SK-N-SH (cell line): ENCODE measurements at regions not wholly inside any gene's neighbourhood (a gene's known extent, or its start where the extent isn't known, plus 50 kb on each side); places are given as distances from the start of the nearest gene placed in this dataset.

Experiments used
- CTCF ChIA-PET: fragments of 300-600, 350-600 bp; formaldehyde crosslinking; extraction: SDS; loops from one replicate; lab custom pipeline; 2021; lab: Yijun Ruan, JAX
- POLR2A ChIA-PET: fragments of 350-600 bp; sonication (Branson Sonifier 250); formaldehyde crosslinking; extraction: SDS; loops from one replicate; lab custom pipeline; 2020; ENCODE audit warnings: antibody characterized with exemption, inconsistent platforms; lab: Yijun Ruan, JAX
- DNase-seq: peaks from one replicate; pipeline ENCODE4 v3.0.0; 2012
- H2AFZ ChIP-seq: fragments of 200-600 bp; sonication (generic); 2 replicates; pipeline ENCODE4 v1.8.1; 2016; ENCODE audit warnings: antibody characterized with exemption, mild to moderate bottlenecking, low read depth
- H3F3A ChIP-seq: fragments of 200-600 bp; sonication (generic); replicated peaks from 2 replicates; pipeline ENCODE3; 2016; ENCODE audit warnings: antibody characterized with exemption, mild to moderate bottlenecking; ENCODE audit not compliant: insufficient read depth
- H3K27ac ChIP-seq, 2 experiments: fragments of 200-500 bp in 1 of 2; fragments of 200-600 bp in 1 of 2; sonication (Bioruptor generic) in 1 of 2; sonication (generic), shearing (Covaris generic) in 1 of 2; 2 replicates each; pipeline versions ENCODE4 v1.5.1 to v1.6.1; 2014 to 2016; ENCODE audit warnings: low read depth in 2 of 2, inconsistent platforms in 1 of 2, low read length in 1 of 2, mild to moderate bottlenecking in 1 of 2, mixed read lengths in 1 of 2
- H3K27me3 ChIP-seq: fragments of 200-600 bp; sonication (generic), shearing (Covaris generic); 2 replicates; pipeline ENCODE4 v1.6.1; 2016; ENCODE audit warnings: mixed run types; ENCODE audit not compliant: insufficient read depth
- H3K36me3 ChIP-seq, 2 experiments: fragments of 200-500 bp in 1 of 2; fragments of 200-600 bp in 1 of 2; sonication (Bioruptor generic) in 1 of 2; sonication (generic) in 1 of 2; replicated peaks in 1 of 2; 2 replicates each; pipeline versions ENCODE3 to v1.5.1; 2014 to 2016; ENCODE audit warnings: low read length in 1 of 2, mild to moderate bottlenecking in 1 of 2; ENCODE audit not compliant: insufficient read depth in 2 of 2, control insufficient read depth in 1 of 2
- H3K4me1 ChIP-seq, 2 experiments: fragments of 200-500 bp in 1 of 2; fragments of 200-600 bp in 1 of 2; sonication (Bioruptor generic) in 1 of 2; sonication (generic), shearing (Covaris generic) in 1 of 2; 2 replicates each; pipeline versions ENCODE4 v1.5.1 to v1.6.1; 2014 to 2016; ENCODE audit warnings: low read depth in 1 of 2, low read length in 1 of 2, mixed run types in 1 of 2; ENCODE audit not compliant: insufficient read depth in 2 of 2, control insufficient read depth in 1 of 2
- H3K4me2 ChIP-seq: fragments of 200-600 bp; sonication (generic), shearing (Covaris generic); 2 replicates; pipeline ENCODE4 v1.6.1; 2017; ENCODE audit warnings: mixed run types
- H3K4me3 ChIP-seq, 2 experiments: fragments of 200-500 bp in 1 of 2; fragments of 200-600 bp in 1 of 2; sonication (Bioruptor generic) in 1 of 2; sonication (generic), shearing (Covaris generic) in 1 of 2; 2 replicates each; pipeline versions ENCODE4 v1.5.1 to v1.8.1; 2014 to 2016; ENCODE audit warnings: low read depth in 2 of 2, inconsistent platforms in 1 of 2, low read length in 1 of 2, mild to moderate bottlenecking in 1 of 2, mixed read lengths in 1 of 2, moderate library complexity in 1 of 2
- H3K79me2 ChIP-seq: fragments of 200-600 bp; sonication (generic); 2 replicates; pipeline ENCODE4 v1.8.1; 2017; ENCODE audit warnings: mild to moderate bottlenecking; ENCODE audit not compliant: insufficient read depth
- H3K9ac ChIP-seq: fragments of 200-600 bp; sonication (generic); 2 replicates; pipeline ENCODE4 v1.6.1; 2017; ENCODE audit warnings: mixed run types
- H3K9me2 ChIP-seq: fragments of 200-600 bp; sonication (generic); 2 replicates; pipeline ENCODE4 v1.6.1; 2017; ENCODE audit warnings: mixed run types
- H3K9me3 ChIP-seq: fragments of 200-600 bp; sonication (generic); 2 replicates; pipeline ENCODE4 v1.6.1; 2017; ENCODE audit warnings: mixed run types, mild to moderate bottlenecking, moderate library complexity
- H4K20me1 ChIP-seq: fragments of 200-600 bp; sonication (generic); 2 replicates; pipeline ENCODE4 v1.6.1; 2017; ENCODE audit warnings: mild to moderate bottlenecking, mixed run types; ENCODE audit not compliant: insufficient read depth
- CHD2 ChIP-seq: fragments of 150-350 bp; IDR thresholded peaks from 2 replicates; pipeline ENCODE4 v1.6.1; 2018; ENCODE audit warnings: low read length; ENCODE audit not compliant: partially characterized antibody
- CTCF ChIP-seq: fragments of 200-600 bp; sonication (generic); IDR thresholded peaks from 2 replicates; pipeline ENCODE4 v1.6.1; 2017; ENCODE audit warnings: antibody characterized with exemption, mild to moderate bottlenecking, moderate library complexity
- ELF1 ChIP-seq: IDR thresholded peaks from 2 replicates; pipeline ENCODE4 v1.4.0; 2012
- EZH2phosphoT487 ChIP-seq: fragments of 200-600 bp; sonication (generic); IDR thresholded peaks from 2 replicates; pipeline ENCODE4 v1.6.1; 2017; ENCODE audit warnings: low read depth, mixed run types, mild to moderate bottlenecking, antibody characterized with exemption, moderate library complexity, borderline replicate concordance
- GABPA ChIP-seq: IDR thresholded peaks from 2 replicates; pipeline ENCODE4 v1.4.0; 2012; ENCODE audit warnings: low read depth, mild to moderate bottlenecking
- JUND ChIP-seq: IDR thresholded peaks from 2 replicates; pipeline ENCODE4 v1.4.0; 2012
- MAX ChIP-seq: IDR thresholded peaks from 2 replicates; pipeline ENCODE4 v1.4.0; 2012; ENCODE audit warnings: low read depth
- MEF2A ChIP-seq: IDR thresholded peaks from 2 replicates; pipeline ENCODE4 v1.4.0; 2012; ENCODE audit warnings: low read depth, borderline replicate concordance
- MXI1 ChIP-seq: IDR thresholded peaks from 2 replicates; pipeline ENCODE4 v1.6.1; 2012; ENCODE audit warnings: mild to moderate bottlenecking, low read depth, low read length, improper control_type of control experiment
- NFIC ChIP-seq: IDR thresholded peaks from 2 replicates; pipeline ENCODE4 v1.4.0; 2012; ENCODE audit warnings: borderline replicate concordance
- NRF1 ChIP-seq: IDR thresholded peaks from 2 replicates; pipeline ENCODE4 v1.6.1; 2012; ENCODE audit warnings: low read depth, mild to moderate bottlenecking, low read length
- PBX3 ChIP-seq: IDR thresholded peaks from 2 replicates; pipeline ENCODE4; 2012
- RAD21 ChIP-seq: IDR thresholded peaks from 2 replicates; pipeline ENCODE4 v1.6.1; 2012; ENCODE audit warnings: mild to moderate bottlenecking, low read length
- REST ChIP-seq: IDR thresholded peaks from 2 replicates; pipeline ENCODE4 v1.6.1; 2012; ENCODE audit warnings: mild to moderate bottlenecking, low read depth, low read length, moderate library complexity
- RXRA ChIP-seq: IDR thresholded peaks from 2 replicates; pipeline ENCODE4 v1.4.0; 2012; ENCODE audit warnings: low read depth, mild to moderate bottlenecking, borderline replicate concordance
- SIN3A ChIP-seq: IDR thresholded peaks from 2 replicates; pipeline ENCODE4 v1.6.1; 2012; ENCODE audit warnings: low read depth, mild to moderate bottlenecking, low read length, moderate library complexity, borderline replicate concordance
- TEAD4 ChIP-seq: IDR thresholded peaks from 2 replicates; pipeline ENCODE4 v1.4.0; 2012; ENCODE audit warnings: mild to moderate bottlenecking, borderline replicate concordance; ENCODE audit not compliant: insufficient read depth
- USF1 ChIP-seq: IDR thresholded peaks from 2 replicates; pipeline ENCODE4 v1.4.0; 2012; ENCODE audit warnings: low read depth, borderline replicate concordance
- ZBTB33 ChIP-seq: IDR thresholded peaks from 2 replicates; pipeline ENCODE4 v1.4.0; 2012; ENCODE audit warnings: low read depth, borderline replicate concordance
- WGBS: methylation state at CpG from one replicate; pipeline ENCODE4 v1.1.6; 2017; ENCODE audit warnings: low lambda C conversion rate; 5-methylcytosine and 5-hydroxymethylcytosine counted together

- Histone ChIP-seq H2AFZ (no peak overlapping the region), H3K4me3 (no peak overlapping the region), H3K79me2 (no peaks in the 10 kb centered on the region), H3K9me3 (no peaks in the 10 kb centered on the region), H3K9me2 (no peaks in the 10 kb centered on the region), H4K20me1 (no peaks in the 10 kb centered on the region), H3K27ac (no peak overlapping the region), H3K27me3 (no peaks in the 10 kb centered on the region; the same call in 1 of the 2 replicates), H3K36me3 (no peaks in the 10 kb centered on the region), H3K4me1 (peaks cover 0 to 6% of the 10 kb centered on the region in 2 experiments; a peak in 1 of 4 replicates), H3F3A (no peaks in the 10 kb centered on the region), H3K9ac (no peak overlapping the region), H3K4me2 (no peak overlapping the region)
- DNase-seq = no peak
- TF ChIP-seq MAX (no peak), GABPA (no peak), NFIC (no peak), RAD21 (no peak), ZBTB33 (no peak), PBX3 (no peak), USF1 (no peak), MXI1 (no peak), TEAD4 (no peak), ELF1 (no peak), CHD2 (no peak)
- 50% methylated on average over 12 of the region's 12 CpGs for WGBS
- ChIA-PET CTCF (interaction anchor here (1.0 to 1.5 kb wide), 4 partner anchors 10 to 227 kb away, joined by 3 to 5 read pairs (median 4); no protein-coding TSS in a partner anchor), POLR2A (no interaction called here)
Observed at GRCh38 chr11:44512818-44513217, 52.6 kb upstream of the CD82 start.

GRCh38 chr11:44515048-44515447 is 50.4 kb upstream of the CD82 start:
- no peaks in the 10 kb centered on the region for H4K20me1 ChIP-seq
- H3K79me2 ChIP-seq = no peaks in the 10 kb centered on the region
- H3K27me3 ChIP-seq = no peaks in the 10 kb centered on the region; the same call in 1 of the 2 replicates
- WGBS = 69% methylated on average over 2 of the region's 2 CpGs
- no peaks in the 10 kb centered on the region for H3F3A ChIP-seq
- no peaks in the 10 kb centered on the region for H3K36me3 ChIP-seq
- H3K9me2 ChIP-seq = no peaks in the 10 kb centered on the region
- peaks cover 0 to 9% of the 10 kb centered on the region in 2 experiments; a peak in 1 of 4 replicates for H3K4me1 ChIP-seq
- H3K4me3 ChIP-seq = no peak overlapping the region
- H3K4me2 ChIP-seq = no peak overlapping the region
- no peaks in the 10 kb centered on the region for H3K9me3 ChIP-seq
- POLR2A ChIA-PET = no interaction called here
- CTCF ChIA-PET = no interaction called here
- no peak overlapping the region for H2AFZ ChIP-seq
- no peak overlapping the region for H3K9ac ChIP-seq
- no peak for DNase-seq
- H3K27ac ChIP-seq = no peak overlapping the region
- no peak for TF ChIP-seq EZH2phosphoT487
- no peak for TF ChIP-seq REST
- no peak for TF ChIP-seq JUND
- TF ChIP-seq CHD2 = no peak
- no peak for TF ChIP-seq MXI1
- no peak for TF ChIP-seq RXRA
- TF ChIP-seq NRF1 = no peak
- no peak for TF ChIP-seq ELF1
- TF ChIP-seq SIN3A = no peak
- no peak for TF ChIP-seq CTCF
- TF ChIP-seq MEF2A = no peak
